ENCODE measurements at regions not wholly inside any gene's neighbourhood (a gene's known extent, or its start where the extent isn't known, plus 50 kb on each side); places are given as distances from the start of the nearest gene placed in this dataset.

GRCh38 chr21:22632176-22632575, 1634.0 kb downstream of the NCAM2 start:
- no peak for TF ChIP-seq CTCF (IDR thresholded peaks at IDR 0.05; ENCODE audit: low read depth, low read length, missing control alignments)
- Histone ChIP-seq H3K27me3 (replicated peaks) (no peaks in the 10 kb centered on the region), H3K36me3 (replicated peaks) (no peaks in the 10 kb centered on the region), H3K4me3 (ENCODE audit: low read depth, low read length) (no peak overlapping the region), H3K27ac (no peak overlapping the region)
- in situ Hi-C loops (cut with HindIII; ENCODE audit: low pct_ligation_motif_present, low sequenced_read_pairs), result no loop called here
- no peak for DNase-seq

- no peak overlapping the region for H3K27ac ChIP-seq
- in situ Hi-C loops (cut with HindIII; ENCODE audit: low pct_ligation_motif_present, low sequenced_read_pairs), result no loop called here
- H3K4me3 ChIP-seq (ENCODE audit: low read depth, low read length), result no peak overlapping the region
- DNase-seq, result no peak
- no peak for TF ChIP-seq CTCF (IDR thresholded peaks at IDR 0.05; ENCODE audit: low read depth, low read length, missing control alignments)
- no peaks in the 10 kb centered on the region for H3K27me3 ChIP-seq (replicated peaks)
- H3K36me3 ChIP-seq (replicated peaks), result no peaks in the 10 kb centered on the region
Observed at GRCh38 chr21:22649246-22649645, 1651.0 kb downstream of the NCAM2 start.

- in situ Hi-C loops (cut with HindIII; ENCODE audit: low pct_ligation_motif_present, low sequenced_read_pairs), result no loop called here
- no peaks in the 10 kb centered on the region for H3K27me3 ChIP-seq (replicated peaks)
- TF ChIP-seq CTCF (IDR thresholded peaks at IDR 0.05; ENCODE audit: low read depth, low read length, missing control alignments), result no peak
- no peak overlapping the region for H3K4me3 ChIP-seq (ENCODE audit: low read depth, low read length)
- no peak overlapping the region for H3K27ac ChIP-seq
- no peak for DNase-seq
- H3K36me3 ChIP-seq (replicated peaks), result no peaks in the 10 kb centered on the region
Observed at GRCh38 chr21:22650226-22650625, 1652.0 kb downstream of the NCAM2 start.

GRCh38 chr21:22657781-22658180, 1659.6 kb downstream of the NCAM2 start:
- Histone ChIP-seq H3K27ac (no peak overlapping the region), H3K27me3 (replicated peaks) (no peaks in the 10 kb centered on the region), H3K4me3 (ENCODE audit: low read depth, low read length) (no peak overlapping the region), H3K36me3 (replicated peaks) (no peaks in the 10 kb centered on the region)
- no peak for TF ChIP-seq CTCF (IDR thresholded peaks at IDR 0.05; ENCODE audit: low read depth, low read length, missing control alignments)
- no peak for DNase-seq
- in situ Hi-C loops (cut with HindIII; ENCODE audit: low pct_ligation_motif_present, low sequenced_read_pairs), result no loop called here

GRCh38 chr21:22670148-22670547, 1671.9 kb downstream of the NCAM2 start:
- H3K27ac ChIP-seq, result no peak overlapping the region
- H3K4me3 ChIP-seq (ENCODE audit: low read depth, low read length), result no peak overlapping the region
- H3K36me3 ChIP-seq (replicated peaks), result no peaks in the 10 kb centered on the region
- in situ Hi-C loops (cut with HindIII; ENCODE audit: low pct_ligation_motif_present, low sequenced_read_pairs), result no loop called here
- no peak for DNase-seq
- TF ChIP-seq CTCF (IDR thresholded peaks at IDR 0.05; ENCODE audit: low read depth, low read length, missing control alignments), result no peak
- no peaks in the 10 kb centered on the region for H3K27me3 ChIP-seq (replicated peaks)

GRCh38 chr21:22679207-22679606, 1681.0 kb downstream of the NCAM2 start:
- H3K27ac ChIP-seq, result no peak overlapping the region
- no peak overlapping the region for H3K4me3 ChIP-seq (ENCODE audit: low read depth, low read length)
- in situ Hi-C loops (cut with HindIII; ENCODE audit: low pct_ligation_motif_present, low sequenced_read_pairs), result no loop called here
- no peak for TF ChIP-seq CTCF (IDR thresholded peaks at IDR 0.05; ENCODE audit: low read depth, low read length, missing control alignments)
- DNase-seq, result no peak
- H3K27me3 ChIP-seq (replicated peaks), result no peaks in the 10 kb centered on the region
- H3K36me3 ChIP-seq (replicated peaks), result no peaks in the 10 kb centered on the region
